ENCODE measurements at regions not wholly inside any gene's neighbourhood (a gene's known extent, or its start where the extent isn't known, plus 50 kb on each side); places are given as distances from the start of the nearest gene placed in this dataset.

- DNase-seq (ENCODE audit: low spot score): no peak
Measured at GRCh38 chr5:105032917-105033316, 1470.3 kb upstream of the NUDT12 start.

GRCh38 chr5:105030153-105030552 is 1467.6 kb upstream of the NUDT12 start:
- DNase-seq (ENCODE audit: low spot score): no peak

GRCh38 chr5:105015098-105015497 is 1452.5 kb upstream of the NUDT12 start:
- no peak for DNase-seq (ENCODE audit: low spot score)

- DNase-seq (ENCODE audit: low spot score): no peak
Measured at GRCh38 chr5:104998572-104998971, 1436.0 kb upstream of the NUDT12 start.

GRCh38 chr5:104998169-104998568 is 1435.6 kb upstream of the NUDT12 start:
- DNase-seq (ENCODE audit: low spot score): no peak

GRCh38 chr5:104987074-104987473 is 1424.5 kb upstream of the NUDT12 start:
- no peak for DNase-seq (ENCODE audit: low spot score)

- no peak for DNase-seq (ENCODE audit: low spot score)
Measured at GRCh38 chr5:104977529-104977928, 1414.9 kb upstream of the NUDT12 start.

GRCh38 chr5:104967806-104968410 is 1405.3 kb upstream of the NUDT12 start:
- DNase-seq (ENCODE audit: low spot score): no peak

- no peak for DNase-seq (ENCODE audit: low spot score)
Measured at GRCh38 chr5:104965006-104965405, 1402.4 kb upstream of the NUDT12 start.

GRCh38 chr5:104955479-104955878 is 1392.9 kb upstream of the NUDT12 start:
- DNase-seq (ENCODE audit: low spot score): no peak

GRCh38 chr5:104952876-104953275 is 1390.3 kb upstream of the NUDT12 start:
- DNase-seq (ENCODE audit: low spot score): no peak

GRCh38 chr5:104951829-104952228 is 1389.2 kb upstream of the NUDT12 start:
- DNase-seq (ENCODE audit: low spot score): no peak

- DNase-seq (ENCODE audit: low spot score): no peak
Measured at GRCh38 chr5:104947076-104947475, 1384.5 kb upstream of the NUDT12 start.

GRCh38 chr5:104942735-104943134 is 1380.1 kb upstream of the NUDT12 start:
- no peak for DNase-seq (ENCODE audit: low spot score)

GRCh38 chr5:104941030-104941645 is 1378.5 kb upstream of the NUDT12 start:
- no peak for DNase-seq (ENCODE audit: low spot score)

- DNase-seq (ENCODE audit: low spot score): no peak
Measured at GRCh38 chr5:104937598-104937997, 1375.0 kb upstream of the NUDT12 start.

GRCh38 chr5:104932431-104932830 is 1369.8 kb upstream of the NUDT12 start:
- no peak for DNase-seq (ENCODE audit: low spot score)

GRCh38 chr5:104928906-104929520 is 1366.4 kb upstream of the NUDT12 start:
- no peak for DNase-seq (ENCODE audit: low spot score)

GRCh38 chr5:104915226-104915625 is 1352.6 kb upstream of the NUDT12 start:
- no peak for DNase-seq (ENCODE audit: low spot score)

- no peak for DNase-seq (ENCODE audit: low spot score)
Measured at GRCh38 chr5:104914536-104915070, 1352.0 kb upstream of the NUDT12 start.

- DNase-seq (ENCODE audit: low spot score): no peak
Measured at GRCh38 chr5:104913841-104914281, 1351.3 kb upstream of the NUDT12 start.

GRCh38 chr5:104909803-104910202 is 1347.2 kb upstream of the NUDT12 start:
- no peak for DNase-seq (ENCODE audit: low spot score)

GRCh38 chr5:104904561-104904960 is 1342.0 kb upstream of the NUDT12 start:
- DNase-seq (ENCODE audit: low spot score): no peak
